Sigmoid colon (tissue), 4 donors: ENCODE measurements at regions not wholly inside any gene's neighbourhood (a gene's known extent, or its start where the extent isn't known, plus 50 kb on each side); places are given as distances from the start of the nearest gene placed in this dataset.

ENCODE experiments used
- EP300 ChIP-seq, 4 donors: sonication (generic); formaldehyde crosslinking; IDR thresholded peaks; one replicate each; pipeline ENCODE4 v1.6.1; 2017; ENCODE audit warnings: antibody characterized with exemption in 4 of 4
- POLR2AphosphoS5 ChIP-seq, 4 donors: sonication (generic); formaldehyde crosslinking; IDR thresholded peaks; one replicate each; pipeline ENCODE4 v1.6.1; 2017; ENCODE audit warnings: antibody characterized with exemption in 4 of 4
- TF ChIP-seq, protein P1 (sequence below), 4 experiments: fragments of 450-650 bp in 3 of 4; fragments of 200-600 bp in 1 of 4; IDR thresholded peaks; one replicate each; pipeline ENCODE4 v1.5.1; 2016 to 2019; ENCODE audit warnings: antibody characterized with exemption in 4 of 4, mild to moderate bottlenecking in 3 of 4, moderate library complexity in 2 of 4

DNA sequence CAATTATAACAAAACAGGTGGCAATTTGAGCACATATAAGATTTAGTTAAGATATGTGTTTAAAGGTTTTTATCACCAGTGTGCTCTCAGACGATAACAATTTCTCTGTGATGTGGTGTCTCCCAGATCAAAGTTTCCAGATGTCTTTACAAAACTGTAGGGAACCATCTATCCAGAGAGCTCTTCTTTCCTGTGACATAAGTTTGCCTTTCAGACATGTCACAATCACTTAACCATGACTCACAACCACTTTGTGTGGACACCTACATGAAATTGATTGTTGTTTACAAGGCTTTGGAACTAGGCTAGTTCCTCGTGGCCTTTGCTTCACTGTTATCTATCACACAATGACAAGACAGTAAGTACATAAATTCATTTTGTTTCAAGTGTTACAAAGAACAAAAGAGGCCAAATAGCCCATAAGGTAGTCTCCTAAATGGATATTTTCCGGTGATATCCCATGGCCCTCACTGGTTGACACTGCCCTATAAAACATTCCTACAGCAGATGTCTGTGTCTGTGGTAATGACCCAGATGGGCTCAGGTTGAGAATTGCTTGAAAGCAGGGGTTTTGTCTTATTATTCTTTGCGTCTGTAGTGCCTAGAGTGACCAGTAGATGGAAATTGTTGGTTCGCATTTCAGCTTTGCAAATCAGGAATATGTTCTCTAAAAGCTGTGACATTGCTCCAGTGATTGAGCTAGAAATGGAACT is 297.8 kb upstream of the FAM241A start:
- TF ChIP-seq, protein P1, sequence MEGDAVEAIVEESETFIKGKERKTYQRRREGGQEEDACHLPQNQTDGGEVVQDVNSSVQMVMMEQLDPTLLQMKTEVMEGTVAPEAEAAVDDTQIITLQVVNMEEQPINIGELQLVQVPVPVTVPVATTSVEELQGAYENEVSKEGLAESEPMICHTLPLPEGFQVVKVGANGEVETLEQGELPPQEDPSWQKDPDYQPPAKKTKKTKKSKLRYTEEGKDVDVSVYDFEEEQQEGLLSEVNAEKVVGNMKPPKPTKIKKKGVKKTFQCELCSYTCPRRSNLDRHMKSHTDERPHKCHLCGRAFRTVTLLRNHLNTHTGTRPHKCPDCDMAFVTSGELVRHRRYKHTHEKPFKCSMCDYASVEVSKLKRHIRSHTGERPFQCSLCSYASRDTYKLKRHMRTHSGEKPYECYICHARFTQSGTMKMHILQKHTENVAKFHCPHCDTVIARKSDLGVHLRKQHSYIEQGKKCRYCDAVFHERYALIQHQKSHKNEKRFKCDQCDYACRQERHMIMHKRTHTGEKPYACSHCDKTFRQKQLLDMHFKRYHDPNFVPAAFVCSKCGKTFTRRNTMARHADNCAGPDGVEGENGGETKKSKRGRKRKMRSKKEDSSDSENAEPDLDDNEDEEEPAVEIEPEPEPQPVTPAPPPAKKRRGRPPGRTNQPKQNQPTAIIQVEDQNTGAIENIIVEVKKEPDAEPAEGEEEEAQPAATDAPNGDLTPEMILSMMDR (IDR thresholded peaks at IDR 0.05), result no peak
- TF ChIP-seq EP300 (IDR thresholded peaks at IDR 0.05), result no peak
- no peak for TF ChIP-seq POLR2AphosphoS5 (IDR thresholded peaks at IDR 0.05)
